Endodermal cell (in vitro differentiated cells): ENCODE measurements at regions not wholly inside any gene's neighbourhood (a gene's known extent, or its start where the extent isn't known, plus 50 kb on each side); places are given as distances from the start of the nearest gene placed in this dataset.

Experiments
- DNase-seq: peaks from one replicate; pipeline ENCODE4 v3.0.0-alpha.2; 2017
- H3K27ac ChIP-seq: 2 replicates; pipeline ENCODE4 v1.5.1; 2013; ENCODE audit warnings: mild to moderate bottlenecking, low read depth, low read length, moderate library complexity
- H3K27me3 ChIP-seq: 2 replicates; pipeline ENCODE4 v1.6.1; 2013; ENCODE audit warnings: mild to moderate bottlenecking, low read length, moderate library complexity; ENCODE audit not compliant: insufficient read depth, control insufficient read depth, poor library complexity, severe bottlenecking
- H3K36me3 ChIP-seq: 2 replicates; pipeline ENCODE4 v1.7.0; 2013; ENCODE audit warnings: mild to moderate bottlenecking, low read length, moderate library complexity; ENCODE audit not compliant: control insufficient read depth, insufficient read depth
- H3K4me1 ChIP-seq: one replicate; pipeline ENCODE4 v1.7.0; 2013; ENCODE audit warnings: low read length; ENCODE audit not compliant: control insufficient read depth, insufficient read depth
- H3K4me3 ChIP-seq: 2 replicates; pipeline ENCODE4 v1.5.1; 2013; ENCODE audit warnings: mild to moderate bottlenecking, low read length, moderate library complexity
- H3K9ac ChIP-seq: 2 replicates; pipeline ENCODE4 v1.6.1; 2013; ENCODE audit warnings: mild to moderate bottlenecking, low read length, moderate library complexity; ENCODE audit not compliant: poor library complexity, severe bottlenecking; ENCODE audit errors: extremely low read depth
- H3K9me3 ChIP-seq: 2 replicates; pipeline ENCODE4 v1.6.1; 2013; ENCODE audit warnings: mild to moderate bottlenecking, low read length, moderate library complexity; ENCODE audit not compliant: control insufficient read depth
- H3K27ac Mint-ChIP-seq: 2 replicates; pipeline ENCODE4 v1.8.0; 2020; ENCODE audit warnings: mixed read lengths
- H3K27me3 Mint-ChIP-seq: 2 replicates; pipeline ENCODE4 v1.8.0; 2021; ENCODE audit warnings: mild to moderate bottlenecking, mixed read lengths; ENCODE audit not compliant: insufficient read depth
- H3K36me3 Mint-ChIP-seq: 2 replicates; pipeline ENCODE4 v1.8.0; 2020; ENCODE audit warnings: low read depth, mixed read lengths
- H3K4me1 Mint-ChIP-seq: 2 replicates; pipeline ENCODE4 v1.8.0; 2020; ENCODE audit warnings: mixed read lengths
- H3K4me3 Mint-ChIP-seq: 2 replicates; pipeline ENCODE4 v1.8.0; 2020; ENCODE audit warnings: mild to moderate bottlenecking, moderate library complexity, mixed read lengths
- H3K9me3 Mint-ChIP-seq: 2 replicates; pipeline ENCODE4 v1.8.0; 2020; ENCODE audit warnings: mild to moderate bottlenecking, mixed read lengths
- CTCF ChIP-seq: fragments of 200-600 bp; sonication (generic); conservative IDR thresholded peaks from 2 replicates; pipeline ENCODE4 v1.5.0; 2021; ENCODE audit warnings: antibody characterized with exemption, mild to moderate bottlenecking
- WGBS, 2 experiments: methylation state at CpG; one replicate each; pipeline versions ENCODE4 v1.1.5 to v1.1.7; 2013; ENCODE audit warnings: missing lambda C conversion rate in 2 of 2, mixed read lengths in 1 of 2; ENCODE audit not compliant: insufficient coverage in 1 of 2, insufficient read length in 1 of 2; 5-methylcytosine and 5-hydroxymethylcytosine counted together

GRCh38 chr3:53989946-53990345, 98.3 kb upstream of the SELENOK start:
- 92 to 95% methylated on average over 7 of the region's 7 CpGs for WGBS, 2 experiments
- H3K36me3 Mint-ChIP-seq, result no peaks in the 10 kb centered on the region
- H3K4me1 Mint-ChIP-seq, result no peaks in the 10 kb centered on the region
- no peak overlapping the region for H3K27ac Mint-ChIP-seq
- DNase-seq, result no peak
- no peaks in the 10 kb centered on the region for H3K9me3 Mint-ChIP-seq
- Histone ChIP-seq H3K27me3 (no peaks in the 10 kb centered on the region), H3K4me1 (no peaks in the 10 kb centered on the region), H3K4me3 (no peak overlapping the region), H3K27ac (no peak overlapping the region), H3K36me3 (no peaks in the 10 kb centered on the region), H3K9ac (no peak overlapping the region), H3K9me3 (no peaks in the 10 kb centered on the region)
- H3K27me3 Mint-ChIP-seq, result no peaks in the 10 kb centered on the region
- no peak for TF ChIP-seq CTCF
- no peak overlapping the region for H3K4me3 Mint-ChIP-seq

- Mint-ChIP-seq H3K4me3 (no peak overlapping the region), H3K4me1 (no peaks in the 10 kb centered on the region), H3K27me3 (no peaks in the 10 kb centered on the region), H3K27ac (no peak overlapping the region), H3K36me3 (no peaks in the 10 kb centered on the region), H3K9me3 (no peaks in the 10 kb centered on the region)
- Histone ChIP-seq H3K4me1 (no peaks in the 10 kb centered on the region), H3K9ac (no peak overlapping the region), H3K4me3 (no peak overlapping the region), H3K9me3 (no peaks in the 10 kb centered on the region), H3K36me3 (no peaks in the 10 kb centered on the region), H3K27ac (no peak overlapping the region), H3K27me3 (no peaks in the 10 kb centered on the region)
- 82 to 90% methylated on average over 4 of the region's 4 CpGs for WGBS, 2 experiments
- DNase-seq, result no peak
- TF ChIP-seq CTCF, result no peak
These were observed 97.8 kb upstream of the SELENOK start for GRCh38 chr3:53989451-53989850.

GRCh38 chr3:53978386-53978785, 86.7 kb upstream of the SELENOK start:
- DNase-seq, result no peak

More at GRCh38 chr3:53978386-53978785, 86.7 kb upstream of the SELENOK start:
- H3K9me3 ChIP-seq, result peaks cover 8% of the 10 kb centered on the region
- no peak overlapping the region for H3K4me3 Mint-ChIP-seq
- H3K36me3 ChIP-seq, result no peaks in the 10 kb centered on the region
- H3K4me1 ChIP-seq, result no peaks in the 10 kb centered on the region
- 50 to 79% methylated on average over 1 to 3 of the region's 3 CpGs for WGBS, 2 experiments
- no peak for TF ChIP-seq CTCF
- H3K27ac ChIP-seq, result no peak overlapping the region
- no peaks in the 10 kb centered on the region for H3K27me3 Mint-ChIP-seq
- peaks cover 10% of the 10 kb centered on the region for H3K9me3 Mint-ChIP-seq
- no peak overlapping the region for H3K9ac ChIP-seq
- H3K27ac Mint-ChIP-seq, result no peak overlapping the region
- H3K27me3 ChIP-seq, result no peaks in the 10 kb centered on the region
- peaks cover 12% of the 10 kb centered on the region for H3K4me1 Mint-ChIP-seq
- no peak overlapping the region for H3K4me3 ChIP-seq
- peaks cover 2% of the 10 kb centered on the region for H3K36me3 Mint-ChIP-seq
